LHCN-M2 (cell line): ENCODE measurements at regions not wholly inside any gene's neighbourhood (a gene's known extent, or its start where the extent isn't known, plus 50 kb on each side); places are given as distances from the start of the nearest gene placed in this dataset.

Experiments
- DNase-seq: peaks from one replicate; pipeline ENCODE4 v3.0.0-alpha.2; 2012; ENCODE audit warnings: low read depth

- DNase-seq: no peak
These were observed 1068.0 kb downstream of the NR2F1-AS1 start for GRCh38 chr5:92513067-92513466.

GRCh38 chr5:92508271-92508670 is 1072.7 kb downstream of the NR2F1-AS1 start:
- peak; percentile 42 for DNase-seq

- DNase-seq: peak; percentile 15
These were observed 1075.1 kb downstream of the NR2F1-AS1 start for GRCh38 chr5:92505925-92506324.

- DNase-seq: peak; percentile 49
These were observed 1075.9 kb downstream of the NR2F1-AS1 start for GRCh38 chr5:92505145-92505544.

- DNase-seq: no peak
These were observed 1076.7 kb downstream of the NR2F1-AS1 start for GRCh38 chr5:92504346-92504745.

GRCh38 chr5:92500752-92501151 is 1080.3 kb downstream of the NR2F1-AS1 start:
- DNase-seq: no peak

GRCh38 chr5:92496545-92496944 is 1084.5 kb downstream of the NR2F1-AS1 start:
- DNase-seq: no peak

- DNase-seq: no peak
These were observed 1086.5 kb downstream of the NR2F1-AS1 start for GRCh38 chr5:92494508-92494907.

- no peak for DNase-seq
These were observed 1088.1 kb downstream of the NR2F1-AS1 start for GRCh38 chr5:92492908-92493307.

GRCh38 chr5:92484484-92484883 is 1096.5 kb downstream of the NR2F1-AS1 start:
- DNase-seq: no peak

- no peak for DNase-seq
These were observed 1090.0 kb upstream of the ARRDC3 start for GRCh38 chr5:92472981-92473566.

GRCh38 chr5:92471861-92472260 is 1088.7 kb upstream of the ARRDC3 start:
- DNase-seq: no peak

- no peak for DNase-seq
These were observed 1087.7 kb upstream of the ARRDC3 start for GRCh38 chr5:92470770-92471169.

GRCh38 chr5:92468295-92468694 is 1085.2 kb upstream of the ARRDC3 start:
- no peak for DNase-seq

- DNase-seq: no peak
These were observed 1084.6 kb upstream of the ARRDC3 start for GRCh38 chr5:92467695-92468094.

- peak; percentile 26 for DNase-seq
These were observed 1077.4 kb upstream of the ARRDC3 start for GRCh38 chr5:92460505-92460904.

- DNase-seq: no peak
These were observed 1076.5 kb upstream of the ARRDC3 start for GRCh38 chr5:92459654-92460053.

- DNase-seq: no peak
These were observed 1071.9 kb upstream of the ARRDC3 start for GRCh38 chr5:92455011-92455410.

GRCh38 chr5:92444888-92445287 is 1061.8 kb upstream of the ARRDC3 start:
- DNase-seq: peak; percentile 31

- no peak for DNase-seq
These were observed 1052.7 kb upstream of the ARRDC3 start for GRCh38 chr5:92435781-92436180.

- DNase-seq: no peak
These were observed 1046.5 kb upstream of the ARRDC3 start for GRCh38 chr5:92429646-92430045.

- DNase-seq: no peak
These were observed 1045.3 kb upstream of the ARRDC3 start for GRCh38 chr5:92428415-92428814.

- DNase-seq: no peak
These were observed 1041.8 kb upstream of the ARRDC3 start for GRCh38 chr5:92424785-92425426.

GRCh38 chr5:92421942-92422341 is 1038.8 kb upstream of the ARRDC3 start:
- peak; percentile 46 for DNase-seq
